Vagina (tissue), 2 donors: ENCODE measurements at regions not wholly inside any gene's neighbourhood (a gene's known extent, or its start where the extent isn't known, plus 50 kb on each side); places are given as distances from the start of the nearest gene placed in this dataset.

ENCODE experiments used
- POLR2AphosphoS5 ChIP-seq, 2 donors: sonication (generic); formaldehyde crosslinking; IDR thresholded peaks; one replicate each; pipeline ENCODE4 v1.9.0; 2017; ENCODE audit warnings: antibody characterized with exemption in 2 of 2, mild to moderate bottlenecking in 2 of 2, low read depth in 1 of 2; ENCODE audit not compliant: insufficient read depth in 1 of 2
- TF ChIP-seq, protein P1 (sequence below), 3 experiments: fragments of 450-650 bp in 2 of 3; fragments of 200-600 bp in 1 of 3; sonication (generic) in 1 of 3; IDR thresholded peaks; one replicate each; pipeline ENCODE4 v1.5.1; 2017 to 2019; ENCODE audit warnings: antibody characterized with exemption in 3 of 3, mild to moderate bottlenecking in 2 of 3, moderate library complexity in 2 of 3

DNA sequence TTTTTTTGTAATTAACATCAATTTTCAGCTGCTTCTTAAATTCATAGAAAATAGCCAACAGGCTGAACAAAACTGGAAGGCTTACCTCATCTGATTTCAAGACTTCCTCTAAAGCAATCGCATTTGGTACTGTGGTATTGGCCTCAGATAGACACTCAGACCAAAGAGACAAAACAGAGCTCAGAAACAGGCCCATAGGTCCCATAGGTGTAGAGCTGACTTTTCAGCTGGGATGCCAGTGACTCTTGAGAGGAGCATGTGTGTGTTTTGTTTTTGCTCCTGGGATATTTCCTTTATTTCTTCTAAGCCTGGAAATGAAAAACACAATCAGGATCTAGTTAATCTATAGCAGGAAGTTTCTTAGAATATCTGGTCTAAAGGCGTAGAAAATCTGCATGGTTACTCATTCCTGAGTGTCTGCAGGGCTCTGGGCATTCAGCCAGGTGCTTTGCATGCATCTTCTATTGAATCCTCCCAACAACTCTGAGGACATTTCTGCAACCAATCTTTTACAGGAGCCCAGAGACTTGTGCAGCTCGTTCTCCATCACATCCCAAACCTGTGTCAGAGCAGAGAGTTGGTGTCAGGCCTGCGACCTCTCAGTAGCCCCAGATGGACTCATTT lies 190.8 kb downstream of the RTP5 start:
- TF ChIP-seq POLR2AphosphoS5 (IDR thresholded peaks at IDR 0.05; ENCODE audit: insufficient read depth in 1 of 2, low read depth in 1 of 2), result no peak
- TF ChIP-seq, protein P1, sequence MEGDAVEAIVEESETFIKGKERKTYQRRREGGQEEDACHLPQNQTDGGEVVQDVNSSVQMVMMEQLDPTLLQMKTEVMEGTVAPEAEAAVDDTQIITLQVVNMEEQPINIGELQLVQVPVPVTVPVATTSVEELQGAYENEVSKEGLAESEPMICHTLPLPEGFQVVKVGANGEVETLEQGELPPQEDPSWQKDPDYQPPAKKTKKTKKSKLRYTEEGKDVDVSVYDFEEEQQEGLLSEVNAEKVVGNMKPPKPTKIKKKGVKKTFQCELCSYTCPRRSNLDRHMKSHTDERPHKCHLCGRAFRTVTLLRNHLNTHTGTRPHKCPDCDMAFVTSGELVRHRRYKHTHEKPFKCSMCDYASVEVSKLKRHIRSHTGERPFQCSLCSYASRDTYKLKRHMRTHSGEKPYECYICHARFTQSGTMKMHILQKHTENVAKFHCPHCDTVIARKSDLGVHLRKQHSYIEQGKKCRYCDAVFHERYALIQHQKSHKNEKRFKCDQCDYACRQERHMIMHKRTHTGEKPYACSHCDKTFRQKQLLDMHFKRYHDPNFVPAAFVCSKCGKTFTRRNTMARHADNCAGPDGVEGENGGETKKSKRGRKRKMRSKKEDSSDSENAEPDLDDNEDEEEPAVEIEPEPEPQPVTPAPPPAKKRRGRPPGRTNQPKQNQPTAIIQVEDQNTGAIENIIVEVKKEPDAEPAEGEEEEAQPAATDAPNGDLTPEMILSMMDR (IDR thresholded peaks at IDR 0.05), result no peak
